Activated CD4-positive, alpha-beta T cell treated with anti-CD3 and anti-CD28 coated beads, Interleukin-2, amount 10 ng/mL, durations not matched to agents 7 days and 5 days (primary cell): ENCODE measurements at regions not wholly inside any gene's neighbourhood (a gene's known extent, or its start where the extent isn't known, plus 50 kb on each side); places are given as distances from the start of the nearest gene placed in this dataset.
"Not testable (repeated sequence)": the region's sequence is repeated elsewhere in the genome, so short reads cannot be mapped to it uniquely, and the experiment has no call there.

Experiments used
- CTCF ChIA-PET: fragments of 350-600 bp; sonication (Branson Sonifier 250); formaldehyde crosslinking; loops from one replicate; lab custom pipeline; 2021; ENCODE audit warnings: antibody characterized with exemption; lab: Charles Lee
- POLR2A ChIA-PET: fragments of 350-600 bp; sonication (Branson Sonifier 250); formaldehyde crosslinking; loops from one replicate; lab custom pipeline; 2021; ENCODE audit warnings: antibody characterized with exemption; lab: Charles Lee
- DNase-seq: peaks from one replicate; pipeline ENCODE4 v3.0.0-alpha.2; 2020
- H3K27ac Mint-ChIP-seq: one replicate; pipeline ENCODE4 v1.8.0; 2021; ENCODE audit warnings: mild to moderate bottlenecking, moderate library complexity, mixed read lengths
- H3K27me3 Mint-ChIP-seq: one replicate; pipeline ENCODE4 v1.8.0; 2021; ENCODE audit warnings: mixed read lengths
- H3K36me3 Mint-ChIP-seq: one replicate; pipeline ENCODE4 v1.8.0; 2021; ENCODE audit warnings: low read depth, mixed read lengths
- H3K4me1 Mint-ChIP-seq: one replicate; pipeline ENCODE4 v1.8.0; 2021; ENCODE audit warnings: mixed read lengths
- H3K4me3 Mint-ChIP-seq: one replicate; pipeline ENCODE4 v1.8.0; 2021; ENCODE audit warnings: mild to moderate bottlenecking, moderate library complexity, mixed read lengths
- H3K9me3 Mint-ChIP-seq: one replicate; pipeline ENCODE4 v1.8.0; 2021; ENCODE audit warnings: mixed read lengths

GRCh38 chr21:35794527-35794926, 265.8 kb downstream of the SETD4 start:
- H3K4me3 Mint-ChIP-seq = not testable (repeated sequence)

GRCh38 chr21:35792569-35793305, 267.6 kb downstream of the SETD4 start:
- no peaks in the 10 kb centered on the region for H3K27me3 Mint-ChIP-seq
- POLR2A ChIA-PET = no interaction called here
- no peak overlapping the region for H3K27ac Mint-ChIP-seq
- H3K36me3 Mint-ChIP-seq = no peaks in the 10 kb centered on the region
- H3K4me1 Mint-ChIP-seq = no peaks in the 10 kb centered on the region
- no peak for DNase-seq
- CTCF ChIA-PET = no interaction called here
- peaks cover 2% of the 10 kb centered on the region for H3K9me3 Mint-ChIP-seq
- H3K4me3 Mint-ChIP-seq = no peak overlapping the region

More at GRCh38 chr21:35794527-35794926, 265.8 kb downstream of the SETD4 start:
- DNase-seq, H3K9me3 Mint-ChIP-seq, H3K27me3 Mint-ChIP-seq, H3K36me3 Mint-ChIP-seq, H3K4me1 Mint-ChIP-seq, POLR2A ChIA-PET, H3K27ac Mint-ChIP-seq, CTCF ChIA-PET: not testable (repeated sequence)

- H3K4me3 Mint-ChIP-seq = no peak overlapping the region
- no peak for DNase-seq
- no peaks in the 10 kb centered on the region for H3K36me3 Mint-ChIP-seq
- H3K9me3 Mint-ChIP-seq = peaks cover 2% of the 10 kb centered on the region
- POLR2A ChIA-PET = no interaction called here
- H3K4me1 Mint-ChIP-seq = no peaks in the 10 kb centered on the region
- CTCF ChIA-PET = no interaction called here
- H3K27me3 Mint-ChIP-seq = no peaks in the 10 kb centered on the region
- no peak overlapping the region for H3K27ac Mint-ChIP-seq
Measured at GRCh38 chr21:35791541-35792325, 268.6 kb downstream of the SETD4 start.

- POLR2A ChIA-PET = no interaction called here
- H3K4me1 Mint-ChIP-seq = no peaks in the 10 kb centered on the region
- no peak overlapping the region for H3K27ac Mint-ChIP-seq
- CTCF ChIA-PET = no interaction called here
- H3K9me3 Mint-ChIP-seq = no peaks in the 10 kb centered on the region
- no peaks in the 10 kb centered on the region for H3K36me3 Mint-ChIP-seq
- no peak for DNase-seq
- no peaks in the 10 kb centered on the region for H3K27me3 Mint-ChIP-seq
- no peak overlapping the region for H3K4me3 Mint-ChIP-seq
Measured at GRCh38 chr21:35783721-35784120, 276.6 kb downstream of the SETD4 start.

DNA sequence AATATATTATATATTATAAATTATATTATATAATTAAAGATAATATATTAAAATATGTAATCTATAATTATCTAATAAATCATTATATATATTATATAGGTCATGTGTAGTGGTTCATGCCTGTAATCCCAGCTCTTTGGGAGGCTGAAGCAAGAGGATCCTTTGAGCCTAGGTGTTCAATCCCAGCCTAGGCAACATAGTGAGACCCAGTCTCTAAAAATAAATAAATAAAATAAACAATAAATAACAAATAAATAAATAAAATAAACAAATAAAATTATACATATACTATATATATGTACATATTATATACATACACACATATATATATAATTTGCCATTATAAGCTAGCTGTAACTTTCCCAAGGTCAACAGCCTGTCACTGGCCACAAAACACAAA, 277.7 kb downstream of the SETD4 start:
- ChIA-PET POLR2A (no interaction called here), CTCF (no interaction called here)
- Mint-ChIP-seq H3K4me3 (no peak overlapping the region), H3K4me1 (no peaks in the 10 kb centered on the region), H3K9me3 (no peaks in the 10 kb centered on the region), H3K27ac (no peak overlapping the region), H3K36me3 (no peaks in the 10 kb centered on the region), H3K27me3 (no peaks in the 10 kb centered on the region)
- DNase-seq = no peak

GRCh38 chr21:35780983-35781382, 279.3 kb downstream of the SETD4 start:
- ChIA-PET CTCF (no interaction called here), POLR2A (no interaction called here)
- Mint-ChIP-seq H3K27ac (no peak overlapping the region), H3K4me1 (no peaks in the 10 kb centered on the region), H3K36me3 (no peaks in the 10 kb centered on the region), H3K9me3 (no peaks in the 10 kb centered on the region), H3K4me3 (no peak overlapping the region), H3K27me3 (peaks cover 3% of the 10 kb centered on the region)
- DNase-seq = no peak

DNA sequence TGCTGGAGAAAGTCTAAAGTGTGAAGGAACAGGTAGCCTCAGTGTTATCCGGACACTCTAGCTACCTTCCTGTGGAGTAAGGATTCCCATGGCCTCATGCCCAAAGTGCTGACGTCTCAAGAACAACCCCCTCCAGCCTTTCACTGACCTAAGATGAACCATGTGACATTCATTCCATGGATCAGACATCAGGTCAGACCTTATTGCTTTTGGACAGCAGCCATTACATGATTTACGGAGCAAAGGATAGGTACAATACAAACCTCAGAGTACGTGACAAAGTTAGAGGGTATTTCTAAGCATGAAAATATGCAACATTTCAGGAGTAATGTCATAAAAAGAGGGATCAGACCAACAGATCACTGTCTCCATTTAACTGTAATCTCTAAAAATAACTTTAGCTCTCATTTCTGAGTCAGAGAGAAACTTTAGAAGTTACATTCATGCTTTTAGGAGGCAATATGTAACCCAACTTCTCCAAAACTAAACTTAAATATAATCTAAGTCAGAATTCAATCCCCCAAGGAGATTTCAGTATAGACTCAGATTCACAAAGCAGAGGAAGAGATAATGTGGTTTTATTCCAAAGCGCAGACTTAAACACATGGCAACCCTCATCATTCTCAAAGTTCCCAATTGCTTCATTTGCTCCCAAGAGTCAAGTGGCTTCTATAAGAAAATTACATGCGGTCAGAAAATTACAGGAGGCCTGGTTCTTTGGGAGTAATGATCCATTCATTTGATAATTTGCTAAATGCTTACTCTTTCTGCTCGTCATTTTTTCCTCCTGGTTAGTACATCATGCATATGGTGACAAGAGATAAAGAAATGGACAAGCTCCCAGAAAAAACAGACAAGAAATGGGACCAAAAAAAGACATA, 280.4 kb downstream of the SETD4 start:
- H3K36me3 Mint-ChIP-seq = no peaks in the 10 kb centered on the region

GRCh38 chr21:35779167-35779566, 281.2 kb downstream of the SETD4 start:
- no peak for DNase-seq
- no peaks in the 10 kb centered on the region for H3K9me3 Mint-ChIP-seq
- H3K4me3 Mint-ChIP-seq = no peak overlapping the region
- CTCF ChIA-PET = no interaction called here
- no peaks in the 10 kb centered on the region for H3K36me3 Mint-ChIP-seq
- H3K4me1 Mint-ChIP-seq = no peaks in the 10 kb centered on the region
- peaks cover 7% of the 10 kb centered on the region for H3K27me3 Mint-ChIP-seq
- no peak overlapping the region for H3K27ac Mint-ChIP-seq
- POLR2A ChIA-PET = no interaction called here

More for the DNA sequence above, 280.4 kb downstream of the SETD4 start:
- Mint-ChIP-seq H3K4me3 (no peak overlapping the region), H3K9me3 (no peaks in the 10 kb centered on the region), H3K27ac (no peak overlapping the region), H3K27me3 (peaks cover 4% of the 10 kb centered on the region), H3K4me1 (no peaks in the 10 kb centered on the region)
- no peak for DNase-seq
- ChIA-PET CTCF (no interaction called here), POLR2A (no interaction called here)

GRCh38 chr21:35777081-35777480, 283.2 kb downstream of the SETD4 start:
- no peaks in the 10 kb centered on the region for H3K4me1 Mint-ChIP-seq
- no peaks in the 10 kb centered on the region for H3K36me3 Mint-ChIP-seq
- CTCF ChIA-PET = no interaction called here
- H3K9me3 Mint-ChIP-seq = no peaks in the 10 kb centered on the region
- no peak overlapping the region for H3K4me3 Mint-ChIP-seq
- no peak overlapping the region for H3K27ac Mint-ChIP-seq
- POLR2A ChIA-PET = no interaction called here
- H3K27me3 Mint-ChIP-seq = peaks cover 17% of the 10 kb centered on the region
- DNase-seq = no peak

- no peaks in the 10 kb centered on the region for H3K9me3 Mint-ChIP-seq
- CTCF ChIA-PET = no interaction called here
- POLR2A ChIA-PET = no interaction called here
- no peaks in the 10 kb centered on the region for H3K36me3 Mint-ChIP-seq
- no peak overlapping the region for H3K4me3 Mint-ChIP-seq
- no peak overlapping the region for H3K27ac Mint-ChIP-seq
- peaks cover 22% of the 10 kb centered on the region for H3K27me3 Mint-ChIP-seq
- no peaks in the 10 kb centered on the region for H3K4me1 Mint-ChIP-seq
- DNase-seq = no peak
Measured at GRCh38 chr21:35775778-35776544, 284.4 kb downstream of the SETD4 start.

- Mint-ChIP-seq H3K27ac (no peak overlapping the region), H3K4me1 (no peaks in the 10 kb centered on the region), H3K27me3 (peaks cover 24% of the 10 kb centered on the region), H3K4me3 (no peak overlapping the region), H3K9me3 (no peaks in the 10 kb centered on the region), H3K36me3 (no peaks in the 10 kb centered on the region)
- ChIA-PET CTCF (no interaction called here), POLR2A (no interaction called here)
- no peak for DNase-seq
Measured at GRCh38 chr21:35770101-35770945, 290.0 kb downstream of the SETD4 start.

DNA sequence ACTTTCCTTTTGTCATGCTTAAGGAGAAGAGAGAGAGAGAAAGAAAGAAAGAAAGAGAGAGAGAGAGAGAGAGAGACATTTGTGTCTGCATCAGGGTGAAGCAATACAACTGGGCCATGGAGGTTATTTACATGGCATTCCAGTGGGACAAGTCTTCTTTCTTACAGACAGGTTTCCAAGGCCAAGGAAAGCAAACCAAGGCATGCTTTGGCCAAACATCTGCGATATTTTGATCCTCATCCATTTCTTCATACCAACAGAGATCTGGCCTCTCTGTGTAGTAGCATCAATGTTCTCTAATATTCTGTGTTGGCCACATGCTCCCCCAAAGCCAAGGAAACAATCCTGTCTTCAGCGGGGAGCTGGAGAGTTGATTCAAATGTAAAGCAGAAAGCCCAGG, 292.1 kb downstream of the SETD4 start:
- H3K4me3 Mint-ChIP-seq = no peak overlapping the region
- ChIA-PET CTCF (no interaction called here), POLR2A (no interaction called here)
- H3K9me3 Mint-ChIP-seq = no peaks in the 10 kb centered on the region
- no peaks in the 10 kb centered on the region for H3K4me1 Mint-ChIP-seq
- H3K27ac Mint-ChIP-seq = no peak overlapping the region
- H3K27me3 Mint-ChIP-seq = peaks cover 18% of the 10 kb centered on the region
- no peaks in the 10 kb centered on the region for H3K36me3 Mint-ChIP-seq
- no peak for DNase-seq
